HG03442 (cell line): ENCODE measurements at regions not wholly inside any gene's neighbourhood (a gene's known extent, or its start where the extent isn't known, plus 50 kb on each side); places are given as distances from the start of the nearest gene placed in this dataset.
A peak's percentile ranks its signal among the peaks of the same experiment; 100 is the strongest.

ENCODE experiments used
- ATAC-seq: cut with Tn5 transposase; IDR thresholded peaks from one replicate; pipeline ENCODE4 v1.9.1; 2021; ENCODE audit warnings: mild to moderate bottlenecking, moderate library complexity; ENCODE audit not compliant: unreplicated experiment

DNA sequence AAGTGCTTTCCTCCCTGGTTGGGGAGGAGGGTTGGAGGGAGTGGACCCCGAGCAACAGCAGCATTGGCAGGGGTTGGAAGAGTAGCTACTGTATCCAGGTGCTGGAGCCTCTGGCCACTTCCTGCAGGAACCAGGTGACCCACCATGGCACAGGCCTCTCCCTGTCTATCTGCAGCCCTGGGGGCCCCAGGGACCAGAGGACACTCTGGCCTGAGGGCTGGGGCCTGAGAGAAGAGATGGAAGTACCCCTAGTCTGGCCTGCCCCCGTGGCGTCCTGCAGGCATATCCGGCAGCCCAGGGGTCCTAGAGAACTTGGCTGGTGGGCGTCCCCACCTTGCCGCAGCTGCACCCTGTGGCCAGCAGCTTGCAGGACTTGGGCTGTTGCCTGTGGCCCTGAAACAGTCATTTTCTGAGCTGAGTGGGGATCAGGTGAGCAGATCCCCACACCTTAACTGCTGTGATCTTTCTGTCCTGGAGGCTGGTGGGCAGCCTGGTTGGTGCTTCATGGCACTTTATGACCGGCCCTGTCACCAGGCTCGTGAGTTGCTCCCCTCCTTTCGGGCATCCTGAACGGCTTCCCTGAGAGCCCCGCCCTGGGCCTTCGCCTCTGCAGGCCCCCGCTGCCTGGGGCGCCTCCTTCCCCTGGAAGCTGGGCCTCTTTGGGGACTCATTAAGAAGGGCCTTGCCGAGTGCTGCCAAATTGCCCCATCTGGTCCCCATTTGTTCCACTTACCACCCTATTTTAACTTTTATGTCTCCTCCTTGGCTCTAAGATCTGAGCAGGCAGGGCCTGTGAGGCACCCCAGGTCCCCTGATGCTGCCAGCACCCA lies 298.6 kb downstream of the SEC14L1 start:
- ATAC-seq = no peak

DNA sequence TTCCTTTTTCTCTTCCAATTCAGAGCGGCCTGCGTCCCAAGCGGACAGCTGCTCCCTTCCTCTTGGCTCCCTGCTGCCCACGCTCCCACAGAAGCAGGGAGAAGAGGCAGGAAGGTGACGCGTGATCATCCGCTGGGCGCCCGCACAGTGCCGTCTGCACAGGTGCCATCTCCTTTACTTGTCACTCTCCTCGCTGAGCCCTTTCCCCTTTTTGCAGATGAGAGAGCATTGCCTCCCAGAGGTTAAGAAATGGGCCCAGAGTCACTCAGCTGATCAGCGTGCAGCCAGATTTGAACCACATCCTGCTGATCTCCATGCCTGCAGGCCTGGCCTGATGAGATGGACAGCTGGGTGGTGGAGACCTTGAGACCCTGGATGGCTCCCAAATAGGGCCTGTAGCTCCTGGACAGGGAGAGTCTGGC lies 299.8 kb downstream of the SEC14L1 start:
- no peak for ATAC-seq

DNA sequence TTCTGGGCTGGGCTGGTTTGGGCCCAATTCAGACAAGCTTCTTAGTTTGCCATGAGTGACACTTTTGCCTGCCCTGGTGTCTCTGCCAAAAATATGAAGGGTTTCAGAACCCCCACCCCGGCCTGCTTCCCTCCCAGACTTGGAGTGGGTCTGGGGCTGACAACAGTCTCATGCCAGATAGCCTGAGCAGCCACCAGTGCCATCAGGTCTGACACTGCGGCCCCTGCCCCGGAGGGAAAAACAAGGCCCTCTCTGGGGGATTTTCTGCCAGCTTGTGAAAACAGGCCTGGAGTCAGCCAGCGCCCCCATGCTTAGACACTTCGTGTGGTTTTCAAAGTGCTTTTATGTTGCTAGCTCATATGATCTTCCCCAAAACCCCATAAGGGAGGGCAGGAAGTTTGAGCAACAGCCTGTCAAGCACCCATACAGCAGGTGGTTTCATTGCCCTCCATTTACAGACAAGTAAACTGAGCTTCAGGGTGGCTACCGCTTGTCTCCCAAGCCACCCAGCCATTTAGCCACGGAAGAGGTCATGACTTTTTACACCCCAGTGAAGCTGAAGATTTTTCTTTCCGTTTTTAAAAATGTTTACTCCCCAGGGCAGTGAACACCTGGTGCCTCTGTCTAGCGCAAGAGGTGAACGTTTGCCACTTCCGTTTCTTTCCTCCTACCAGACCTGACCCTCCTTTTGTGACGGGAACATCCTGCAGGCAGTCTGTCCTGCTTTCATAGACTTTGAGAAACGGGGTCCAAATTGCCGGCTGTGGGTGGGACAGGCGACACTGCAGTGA lies 300.6 kb downstream of the SEC14L1 start:
- ATAC-seq = peak; percentile 45

DNA sequence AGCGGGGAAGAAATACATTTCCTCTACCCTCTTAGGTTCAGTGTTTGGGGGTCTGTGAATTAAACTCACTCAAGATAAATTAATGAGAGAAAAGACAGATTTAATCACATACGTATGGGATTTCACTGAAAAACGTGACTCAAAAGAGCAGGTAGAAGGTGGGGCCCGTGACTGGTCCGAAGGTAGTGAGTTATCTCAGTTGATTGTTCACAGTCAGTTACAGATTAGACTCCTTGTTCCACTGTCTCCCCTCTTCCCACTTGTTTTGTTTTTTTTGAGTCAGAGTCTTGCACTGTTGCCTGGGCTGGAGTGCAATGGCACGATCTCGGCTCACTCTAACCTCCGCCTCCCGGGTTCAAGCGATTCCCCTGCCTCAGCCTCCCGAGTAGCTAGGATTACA lies 301.2 kb downstream of the SEC14L1 start:
- ATAC-seq = no peak

DNA sequence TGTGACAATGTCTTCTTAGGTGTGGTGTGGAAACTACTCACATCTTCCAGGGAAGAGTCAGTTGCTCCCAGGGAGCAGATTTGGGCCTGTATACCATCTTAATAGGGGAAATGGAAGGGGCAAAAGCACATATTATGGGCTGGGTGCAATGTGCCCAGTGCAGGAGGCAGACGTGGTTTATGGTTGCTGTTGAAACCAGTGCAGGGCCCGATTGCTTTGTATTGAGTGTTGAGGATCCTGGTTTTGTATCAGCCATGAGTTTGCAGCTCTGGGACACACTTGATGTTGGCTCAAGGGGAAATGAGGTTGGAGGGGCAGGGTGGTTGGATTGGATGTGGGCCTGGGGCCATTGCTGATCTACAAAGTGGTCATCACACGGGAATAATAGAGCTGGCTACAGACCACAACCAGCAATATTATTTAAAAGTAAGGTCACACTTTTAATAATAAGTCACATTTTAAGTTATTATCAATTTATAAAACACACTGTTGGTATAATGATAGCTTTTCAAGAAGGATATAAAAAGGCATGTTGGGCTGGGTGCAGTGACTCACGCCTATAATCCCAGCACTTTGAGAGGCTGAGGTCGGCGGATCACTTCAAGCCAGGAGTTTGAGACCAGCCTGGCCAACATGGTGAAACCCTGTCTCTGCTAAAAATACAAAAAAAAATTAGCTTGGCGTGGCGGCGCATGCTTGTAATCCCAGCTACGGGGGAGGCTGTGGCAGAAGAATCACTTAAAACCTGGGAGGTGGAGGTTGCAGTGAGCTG lies 302.4 kb downstream of the SEC14L1 start:
- no peak for ATAC-seq

DNA sequence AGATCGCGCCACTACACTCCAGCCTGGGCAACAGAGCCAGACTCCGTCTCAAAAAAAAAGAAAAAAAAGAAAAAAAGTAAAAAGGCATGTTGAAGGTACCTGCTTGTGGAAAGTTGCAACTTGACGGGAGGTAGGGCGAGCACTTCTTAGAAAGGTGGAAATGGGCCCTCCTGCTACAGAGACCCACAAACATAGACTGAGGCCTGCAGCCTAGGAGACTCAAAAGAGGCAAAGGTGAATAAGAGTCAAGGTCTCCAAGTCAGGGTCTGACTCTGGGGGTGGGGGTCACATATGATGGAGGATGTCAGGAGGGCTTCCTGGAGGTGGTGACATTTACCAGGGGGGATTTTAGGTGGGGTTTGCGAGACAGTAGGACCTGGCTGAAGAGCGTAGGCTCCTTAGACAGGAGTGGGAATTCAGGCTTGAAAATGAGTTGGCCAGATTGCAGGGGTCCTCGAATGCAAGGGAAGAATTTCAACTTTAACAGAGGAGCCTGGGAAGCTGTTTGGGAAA lies 303.0 kb downstream of the SEC14L1 start:
- no peak for ATAC-seq

DNA sequence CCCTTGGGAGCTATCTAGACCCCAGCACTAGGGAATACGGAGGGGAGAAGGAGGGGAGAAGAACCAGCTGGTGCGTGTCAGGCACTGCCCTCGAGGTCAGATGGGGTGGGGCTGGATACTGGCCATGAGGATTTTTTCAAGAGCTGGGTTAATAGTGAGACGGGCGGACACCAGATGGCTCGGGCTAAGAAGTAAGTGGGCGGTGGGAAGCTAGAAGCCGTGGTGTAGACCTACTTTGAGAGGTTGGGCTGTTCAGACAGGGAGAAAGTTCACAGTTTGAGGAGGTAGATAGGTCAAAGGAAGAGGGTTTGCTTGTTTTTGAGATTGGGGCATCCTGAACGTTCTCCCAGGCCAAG lies 303.8 kb downstream of the SEC14L1 start:
- no peak for ATAC-seq

DNA sequence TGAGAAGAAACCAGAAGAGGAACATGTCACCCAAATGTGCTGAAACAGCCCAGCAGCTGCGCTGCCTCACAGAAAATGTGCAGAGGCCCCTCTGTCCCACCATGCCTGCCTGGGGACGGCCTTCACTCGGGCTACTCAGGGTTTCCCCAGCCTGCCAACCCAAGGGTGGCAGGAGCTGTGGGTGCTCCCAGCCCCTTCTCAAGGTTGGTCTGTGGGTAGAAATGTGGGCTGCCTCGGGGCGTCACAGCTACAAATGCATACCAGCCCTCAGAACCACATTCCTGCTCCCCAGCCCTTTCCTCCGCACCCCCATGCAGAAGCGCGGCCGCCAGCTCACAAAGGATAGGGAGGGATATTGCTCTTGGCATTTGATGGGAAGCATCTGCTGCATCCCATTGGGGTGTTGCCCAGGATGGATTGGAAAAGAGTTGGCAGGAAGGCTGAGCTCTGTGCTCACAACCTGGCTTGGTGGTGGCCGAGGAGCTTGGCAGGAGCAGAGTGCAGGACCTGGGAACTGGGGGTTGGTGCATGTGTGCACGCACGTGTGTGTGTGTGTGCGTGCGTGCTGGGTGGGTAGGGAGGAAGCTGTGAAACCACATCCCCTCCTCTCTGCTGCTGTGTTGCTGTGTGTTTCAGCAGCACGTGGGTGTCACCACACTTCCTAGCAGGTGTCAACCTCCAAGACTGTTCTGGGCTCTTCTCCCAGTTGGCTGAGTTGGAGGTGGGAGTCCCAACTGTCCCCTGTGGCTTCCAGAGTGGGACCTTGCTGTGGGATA lies 304.4 kb downstream of the SEC14L1 start:
- ATAC-seq = no peak

DNA sequence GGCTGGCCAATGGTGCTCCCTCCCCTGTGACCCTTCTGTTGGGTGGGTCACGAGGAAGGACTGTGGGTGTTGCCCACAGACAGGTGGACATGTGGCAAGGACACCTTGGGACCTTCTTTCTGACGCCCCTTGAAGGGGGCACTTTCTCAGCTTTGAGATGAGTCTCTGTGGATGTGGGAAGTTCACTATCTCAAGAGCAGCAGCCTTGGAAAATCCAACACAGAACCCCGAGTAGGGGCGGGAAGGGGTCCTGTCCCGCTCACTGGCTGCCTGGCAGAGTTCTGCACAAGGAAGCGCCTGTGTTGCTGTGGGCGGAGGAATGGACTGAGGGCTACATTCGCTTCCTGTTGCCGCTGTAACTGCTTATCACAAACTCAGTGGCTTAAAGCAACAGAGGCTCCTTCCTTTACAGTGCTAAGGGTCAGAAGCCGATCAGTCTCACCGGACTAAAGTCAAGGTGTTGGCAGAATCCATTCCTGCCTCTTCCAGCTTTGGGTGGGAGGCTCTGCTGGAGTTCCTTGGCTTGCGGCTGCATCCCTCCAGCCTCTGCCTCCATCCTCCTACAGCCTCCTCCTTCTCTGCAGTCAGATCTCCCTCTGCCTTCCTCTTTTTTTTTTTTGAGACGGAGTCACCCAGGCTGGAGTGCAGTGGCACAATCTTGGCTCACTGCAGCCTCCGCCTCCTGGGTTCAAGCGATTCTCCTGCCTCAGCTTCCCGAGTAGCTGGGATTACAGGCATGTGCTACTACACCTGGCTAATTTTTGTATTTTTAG lies 305.2 kb downstream of the SEC14L1 start:
- ATAC-seq = no peak

DNA sequence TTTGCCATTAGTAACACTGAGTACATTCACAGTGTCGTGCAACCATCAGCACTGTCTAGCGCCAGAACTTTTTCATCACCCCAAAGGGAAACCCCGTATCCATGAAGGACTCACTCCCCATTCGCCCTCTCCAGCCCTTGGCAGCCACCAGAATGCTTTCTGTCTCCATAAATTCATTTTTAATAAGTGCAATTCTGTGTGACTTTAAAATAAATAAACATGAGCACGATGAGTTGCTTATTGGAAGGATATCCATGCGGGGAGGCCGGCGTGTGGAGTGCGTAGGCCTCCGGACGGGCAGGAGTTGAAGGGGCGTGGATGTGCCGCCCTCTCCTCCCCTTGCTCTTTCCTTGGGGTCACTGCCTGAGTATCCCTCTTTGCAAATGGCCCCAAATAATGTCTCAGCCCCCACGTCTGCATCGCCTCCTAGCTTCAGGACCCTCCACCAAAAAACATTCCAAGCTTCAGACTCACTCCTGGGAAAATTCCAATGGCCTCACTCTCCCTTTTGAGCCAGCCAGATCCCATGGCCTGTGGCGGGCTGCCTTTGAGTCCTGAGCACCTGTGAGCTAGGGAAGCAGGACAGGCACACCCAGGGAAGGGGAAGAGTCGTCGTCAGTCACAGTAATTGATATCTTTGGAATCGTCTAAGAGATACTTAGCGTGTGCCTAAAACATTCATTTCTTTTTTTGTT lies 306.3 kb downstream of the SEC14L1 start:
- ATAC-seq = no peak

DNA sequence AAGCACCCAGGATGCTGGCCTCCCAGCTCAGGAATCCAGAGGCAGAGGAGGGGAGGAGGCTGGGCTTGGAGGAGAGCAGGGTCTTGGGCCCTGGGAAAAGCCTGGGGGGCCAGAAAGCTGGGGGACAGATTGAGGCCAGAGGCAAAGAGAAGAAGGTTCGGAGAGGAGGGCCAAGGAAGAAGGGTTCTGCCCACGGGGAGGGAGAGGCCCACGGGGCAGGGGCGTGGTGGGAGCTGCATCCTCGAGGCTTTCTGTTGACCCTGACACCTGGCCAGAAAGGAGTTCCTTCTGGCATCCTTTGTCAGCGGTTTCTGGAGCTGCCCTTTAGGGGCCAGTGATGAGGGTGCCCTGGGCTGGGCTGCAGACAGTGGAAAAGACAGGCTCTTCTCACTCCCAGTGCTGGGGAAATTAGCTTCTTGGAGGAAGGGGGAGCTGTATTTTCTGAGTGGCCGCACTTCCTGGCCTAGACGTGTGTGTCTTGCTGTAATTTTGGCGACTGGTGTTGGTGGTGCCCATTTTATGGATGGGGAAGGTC lies 308.7 kb downstream of the SEC14L1 start:
- no peak for ATAC-seq

DNA sequence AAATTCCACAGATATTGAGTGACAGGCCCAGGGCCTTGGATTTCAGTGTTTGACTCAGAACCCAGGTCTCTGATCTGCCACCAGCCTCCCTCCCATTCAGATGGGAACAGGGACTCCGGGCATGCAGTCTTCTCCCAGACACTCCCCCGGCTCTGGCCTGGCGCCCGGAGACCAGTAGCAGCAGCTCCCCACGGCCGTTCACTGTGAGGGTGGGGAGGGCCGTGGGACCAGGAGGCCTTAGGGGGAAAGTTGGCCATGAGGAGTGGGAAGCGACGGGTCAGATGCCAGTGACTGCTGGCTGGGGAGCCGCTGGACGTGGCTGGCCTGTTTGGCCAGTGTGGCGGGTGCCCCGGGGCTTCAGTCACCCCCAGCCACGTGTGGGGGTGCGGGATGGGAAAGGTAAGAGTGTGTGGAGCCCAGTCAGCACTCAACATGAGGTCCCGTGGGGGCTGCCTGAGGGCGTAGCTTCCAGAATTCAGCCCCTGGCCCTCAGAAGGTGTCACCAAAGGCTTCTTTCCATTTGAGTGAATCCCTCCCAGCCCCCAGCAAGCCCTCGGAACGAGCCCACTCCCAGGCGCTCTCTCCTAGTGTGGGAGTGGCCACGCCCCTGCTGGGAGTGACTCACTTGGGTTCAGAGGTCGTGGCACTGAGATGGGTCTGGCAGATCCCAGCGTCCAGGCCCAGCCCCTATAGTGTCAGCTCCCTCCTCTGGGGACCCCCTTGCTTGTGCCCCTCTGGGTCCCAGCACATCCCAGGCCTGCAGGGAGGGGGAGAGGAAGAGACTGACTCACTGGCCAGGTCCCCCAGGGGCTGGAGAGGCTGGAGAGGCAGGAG lies 309.4 kb downstream of the SEC14L1 start:
- no peak for ATAC-seq

DNA sequence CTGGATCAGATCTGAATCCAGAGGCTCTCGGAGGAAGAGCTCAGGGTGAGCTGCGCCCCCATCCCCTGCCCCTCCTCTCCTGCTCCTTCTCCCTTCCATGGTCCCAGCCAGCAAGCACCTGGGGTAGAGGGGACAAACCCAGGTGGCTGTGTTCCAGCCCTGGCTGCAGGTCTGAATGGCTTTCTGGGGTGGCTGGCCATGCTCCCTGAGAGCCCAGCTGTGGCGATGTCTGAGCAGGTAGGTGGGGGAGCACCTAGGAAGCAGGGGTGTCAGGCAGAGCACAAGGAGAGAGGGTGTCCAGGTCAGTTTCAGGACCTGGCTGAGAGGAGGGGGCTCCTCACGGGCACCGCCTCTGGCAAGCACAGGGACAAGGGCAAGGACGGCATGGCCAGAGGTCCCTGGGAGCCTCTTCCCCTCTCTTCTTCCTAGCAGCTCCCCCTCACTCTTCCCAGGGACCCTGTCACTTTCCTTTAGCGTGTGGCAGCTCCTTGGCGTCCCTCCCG lies 310.0 kb downstream of the SEC14L1 start:
- no peak for ATAC-seq

DNA sequence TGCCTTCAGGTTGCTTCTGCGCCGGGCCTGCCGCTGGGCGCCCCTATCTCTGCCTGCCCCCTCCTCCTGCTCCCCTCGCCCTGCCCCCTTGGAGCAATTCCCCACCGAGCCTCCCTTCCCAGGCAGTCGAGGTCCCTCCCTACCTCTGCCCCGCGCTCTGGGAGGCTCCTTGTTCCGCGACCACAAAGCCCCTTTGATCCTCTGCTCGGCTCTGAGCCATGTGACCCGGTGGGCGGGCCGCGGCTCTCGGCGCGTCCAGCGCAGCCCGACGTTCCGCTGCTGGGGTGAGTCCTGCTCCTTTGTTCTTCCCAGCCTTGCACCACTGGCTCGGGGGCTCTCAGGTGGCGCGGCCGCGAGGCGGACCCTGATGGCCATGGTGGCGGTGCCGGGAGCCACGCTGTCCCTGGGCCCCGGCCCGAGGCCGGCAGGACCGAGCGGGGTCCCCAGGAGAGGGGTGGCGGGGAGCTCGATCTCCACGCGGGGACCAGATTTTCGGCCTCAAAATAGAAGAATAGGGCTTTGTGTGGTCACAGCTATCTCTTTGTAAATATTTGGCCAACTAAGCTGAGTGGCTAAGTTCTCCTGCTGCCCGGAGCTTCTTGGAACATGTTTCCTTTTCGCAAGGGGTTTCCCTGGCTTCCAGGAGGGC lies 310.6 kb downstream of the SEC14L1 start:
- ATAC-seq = no peak

DNA sequence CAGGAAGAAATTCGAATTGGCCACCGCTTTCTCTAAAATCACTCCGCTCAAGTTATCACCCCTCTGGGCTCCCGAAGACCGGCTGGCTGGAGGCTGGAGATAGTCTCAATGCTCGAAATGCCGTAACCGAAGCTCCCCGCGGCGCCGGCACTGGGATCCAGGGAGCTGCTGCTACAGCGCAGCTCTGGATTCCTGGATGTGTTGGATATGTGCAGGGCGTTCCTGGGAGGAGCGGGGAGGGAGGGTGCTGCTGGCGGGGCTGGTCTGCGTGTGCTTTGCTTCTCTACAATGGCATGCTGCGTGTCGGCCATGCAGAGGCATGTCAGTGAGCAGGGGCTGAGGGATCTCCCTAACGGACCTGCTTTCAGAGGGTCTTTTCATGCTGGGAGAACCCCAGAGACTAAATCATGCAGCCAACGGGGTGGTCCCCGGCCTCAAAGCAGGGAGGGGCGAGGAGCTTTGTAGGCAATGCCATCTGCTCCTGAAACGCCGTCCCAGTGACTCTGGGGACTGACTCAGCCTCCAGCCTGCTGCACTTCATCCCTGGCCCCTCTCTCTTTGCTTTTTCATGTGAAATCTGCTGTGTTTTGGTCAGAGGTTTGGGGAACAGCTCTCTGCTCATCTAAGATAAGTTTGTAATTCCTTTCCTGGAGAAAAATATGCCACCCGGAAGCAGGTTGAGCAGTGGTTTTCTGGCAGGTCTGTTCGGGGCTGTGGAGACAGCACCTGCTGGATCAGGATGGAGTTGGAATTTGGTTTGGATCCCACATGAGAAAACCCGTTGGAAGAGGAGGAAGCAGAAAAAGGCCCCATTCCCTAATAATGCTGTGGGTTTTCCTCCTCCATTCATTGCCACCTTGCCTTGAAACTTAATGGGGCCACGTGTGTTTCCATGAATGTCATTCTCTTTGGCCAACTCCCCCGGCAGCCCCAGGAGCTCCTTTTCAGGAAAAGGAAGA lies 311.4 kb downstream of the SEC14L1 start:
- ATAC-seq = no peak

DNA sequence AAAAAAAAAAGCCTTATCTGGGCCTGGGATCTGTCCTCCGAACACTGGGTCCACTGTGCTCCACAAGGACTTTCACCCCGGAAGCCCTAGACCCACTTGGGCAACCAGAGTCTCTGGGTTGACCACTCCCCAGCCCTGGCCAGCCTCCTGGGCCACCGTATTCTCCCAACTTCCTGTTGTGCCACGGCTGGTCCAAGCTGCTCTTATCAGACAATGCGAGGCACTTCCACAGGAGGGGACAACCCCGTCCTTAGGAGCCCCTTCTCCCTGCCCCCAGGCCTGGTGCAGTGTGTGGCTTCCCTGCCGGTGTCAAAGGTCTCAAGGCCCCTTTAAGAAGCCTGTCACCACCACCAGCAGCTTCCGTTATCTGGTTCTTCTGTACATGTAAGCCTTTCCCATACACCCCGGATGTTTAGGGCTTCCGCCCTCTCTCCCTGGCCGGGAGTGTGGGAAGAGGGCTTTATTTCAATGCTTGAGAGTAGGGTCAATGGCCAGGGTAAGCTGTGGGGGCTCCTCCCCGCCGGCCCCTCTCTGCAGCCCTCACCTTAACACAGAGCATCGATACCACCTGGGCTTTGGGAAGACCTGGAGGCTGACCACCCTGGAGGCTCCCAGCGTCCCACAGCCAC lies 313.0 kb downstream of the SEC14L1 start:
- no peak for ATAC-seq
